NB4 (cell line): ENCODE measurements at regions not wholly inside any gene's neighbourhood (a gene's known extent, or its start where the extent isn't known, plus 50 kb on each side); places are given as distances from the start of the nearest gene placed in this dataset.

Source experiments
- MAX ChIP-seq: IDR thresholded peaks from 2 replicates; pipeline ENCODE4 v1.6.1; 2011; ENCODE audit warnings: low read depth, low read length
- MYC ChIP-seq: IDR thresholded peaks from 2 replicates; pipeline ENCODE4 v1.6.1; 2011; ENCODE audit warnings: low read depth, low read length
- POLR2A ChIP-seq: IDR thresholded peaks from 2 replicates; pipeline ENCODE4 v1.6.1; 2011; ENCODE audit warnings: mild to moderate bottlenecking; ENCODE audit not compliant: insufficient read length; ENCODE audit errors: extremely low read depth
- TF ChIP-seq, protein P1 (sequence below): IDR thresholded peaks from one replicate; pipeline ENCODE4 v1.5.1; 2012; ENCODE audit warnings: low read depth, low read length

DNA sequence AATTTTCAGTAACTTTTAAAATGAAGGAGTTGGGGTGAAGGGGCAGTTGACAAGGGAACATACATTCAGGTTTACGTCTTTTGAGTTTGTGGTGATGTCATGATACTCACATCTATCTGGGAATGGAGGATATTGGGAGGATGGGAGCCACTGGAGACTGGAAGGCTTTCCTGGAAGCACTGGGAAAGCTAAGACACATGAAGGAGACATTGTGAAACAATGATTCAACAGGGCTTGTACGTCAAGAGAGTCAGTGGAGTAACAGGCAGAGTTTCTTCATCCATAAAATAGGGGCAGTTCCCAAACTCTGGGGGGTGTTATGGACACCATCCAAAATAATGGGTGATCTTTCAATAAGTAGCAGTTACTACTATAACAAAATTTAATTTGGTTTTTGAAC is 572.8 kb downstream of the CCDC171 start:
- TF ChIP-seq, protein P1, sequence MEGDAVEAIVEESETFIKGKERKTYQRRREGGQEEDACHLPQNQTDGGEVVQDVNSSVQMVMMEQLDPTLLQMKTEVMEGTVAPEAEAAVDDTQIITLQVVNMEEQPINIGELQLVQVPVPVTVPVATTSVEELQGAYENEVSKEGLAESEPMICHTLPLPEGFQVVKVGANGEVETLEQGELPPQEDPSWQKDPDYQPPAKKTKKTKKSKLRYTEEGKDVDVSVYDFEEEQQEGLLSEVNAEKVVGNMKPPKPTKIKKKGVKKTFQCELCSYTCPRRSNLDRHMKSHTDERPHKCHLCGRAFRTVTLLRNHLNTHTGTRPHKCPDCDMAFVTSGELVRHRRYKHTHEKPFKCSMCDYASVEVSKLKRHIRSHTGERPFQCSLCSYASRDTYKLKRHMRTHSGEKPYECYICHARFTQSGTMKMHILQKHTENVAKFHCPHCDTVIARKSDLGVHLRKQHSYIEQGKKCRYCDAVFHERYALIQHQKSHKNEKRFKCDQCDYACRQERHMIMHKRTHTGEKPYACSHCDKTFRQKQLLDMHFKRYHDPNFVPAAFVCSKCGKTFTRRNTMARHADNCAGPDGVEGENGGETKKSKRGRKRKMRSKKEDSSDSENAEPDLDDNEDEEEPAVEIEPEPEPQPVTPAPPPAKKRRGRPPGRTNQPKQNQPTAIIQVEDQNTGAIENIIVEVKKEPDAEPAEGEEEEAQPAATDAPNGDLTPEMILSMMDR, result no peak
- TF ChIP-seq POLR2A, result no peak
- no peak for TF ChIP-seq MAX
- TF ChIP-seq MYC, result no peak
